Hematopoietic multipotent progenitor cell treated with erythropoietin and hydrocortisone succinate and interleukin-3 and kit ligand, for 4 days (in vitro differentiated cells): ENCODE measurements at regions not wholly inside any gene's neighbourhood (a gene's known extent, or its start where the extent isn't known, plus 50 kb on each side); places are given as distances from the start of the nearest gene placed in this dataset.
A peak's percentile ranks its signal among the peaks of the same experiment; 100 is the strongest.

Experiments used
- DNase-seq: peaks from one replicate; pipeline ENCODE4 v3.0.0-alpha.2; 2015

DNA sequence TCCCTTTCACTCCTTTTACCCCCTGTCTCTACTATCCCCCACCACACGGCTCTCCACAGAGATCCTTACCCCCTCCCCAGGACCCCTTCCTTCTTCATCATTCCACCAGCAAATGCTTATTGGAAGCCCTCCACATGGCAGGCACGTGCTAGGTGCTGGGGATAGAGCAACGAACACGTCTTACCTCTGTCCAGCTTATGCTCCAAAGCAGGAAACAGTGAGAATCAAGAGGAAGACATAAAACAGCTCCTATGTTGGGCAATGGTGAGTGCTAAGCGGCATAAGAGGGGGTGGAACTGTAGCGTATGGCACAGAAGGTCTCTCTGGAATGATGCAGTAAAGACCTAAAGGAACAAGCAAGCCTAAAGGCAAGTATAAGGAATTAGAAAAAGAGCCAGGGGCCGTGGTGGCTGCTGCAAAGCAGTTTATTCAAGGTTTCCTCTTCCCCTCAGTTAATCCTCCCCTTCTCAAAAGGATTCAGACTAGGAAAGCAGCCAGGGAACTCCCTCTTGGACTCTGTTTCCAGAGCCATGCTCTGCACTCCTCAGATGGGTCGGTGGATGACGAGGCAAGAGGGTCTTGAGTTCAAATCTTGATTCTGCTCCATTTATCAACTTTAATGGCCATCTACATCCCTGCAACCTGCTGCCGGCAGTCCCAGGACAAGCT lies 289.4 kb downstream of the FOXO1 start:
- DNase-seq = no peak

DNA sequence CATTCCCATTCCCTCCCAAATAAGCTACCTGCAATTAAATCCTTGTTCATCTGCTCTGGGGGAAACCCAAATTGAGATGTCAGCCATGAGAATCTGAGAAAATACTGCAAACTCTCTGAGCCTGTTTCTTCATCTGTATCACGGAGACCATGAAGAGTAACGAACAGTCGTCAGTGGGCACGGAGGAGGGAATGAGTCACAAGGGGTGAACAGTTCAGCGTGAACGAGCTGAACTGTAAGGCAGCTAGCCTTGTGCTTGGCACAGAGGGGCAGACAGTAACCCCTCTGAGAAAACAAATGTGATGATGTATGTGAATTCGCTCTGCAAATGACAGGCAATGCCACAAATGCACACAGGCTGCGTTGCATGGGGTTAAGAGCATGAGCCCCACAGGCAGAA lies 288.7 kb downstream of the FOXO1 start:
- DNase-seq = no peak

DNA sequence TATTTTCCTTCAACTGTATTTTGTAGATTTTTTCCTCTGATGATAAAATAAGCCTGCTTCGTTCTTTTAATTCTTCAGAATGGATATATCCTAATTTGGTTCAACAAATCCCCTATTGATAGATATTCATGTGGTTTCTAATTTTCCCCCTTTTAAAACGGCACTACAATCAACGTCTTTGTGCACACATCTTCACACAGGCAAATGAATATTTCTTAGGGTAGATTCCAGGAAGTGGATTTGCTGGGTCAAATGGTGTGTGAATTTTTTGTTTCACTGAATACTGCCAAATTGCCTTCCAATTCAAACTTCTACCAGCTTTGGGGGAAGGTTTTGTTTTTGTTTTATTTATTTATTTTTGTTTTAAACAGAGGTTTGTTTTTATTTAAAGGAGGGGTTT lies 287.2 kb downstream of the FOXO1 start:
- DNase-seq = no peak

DNA sequence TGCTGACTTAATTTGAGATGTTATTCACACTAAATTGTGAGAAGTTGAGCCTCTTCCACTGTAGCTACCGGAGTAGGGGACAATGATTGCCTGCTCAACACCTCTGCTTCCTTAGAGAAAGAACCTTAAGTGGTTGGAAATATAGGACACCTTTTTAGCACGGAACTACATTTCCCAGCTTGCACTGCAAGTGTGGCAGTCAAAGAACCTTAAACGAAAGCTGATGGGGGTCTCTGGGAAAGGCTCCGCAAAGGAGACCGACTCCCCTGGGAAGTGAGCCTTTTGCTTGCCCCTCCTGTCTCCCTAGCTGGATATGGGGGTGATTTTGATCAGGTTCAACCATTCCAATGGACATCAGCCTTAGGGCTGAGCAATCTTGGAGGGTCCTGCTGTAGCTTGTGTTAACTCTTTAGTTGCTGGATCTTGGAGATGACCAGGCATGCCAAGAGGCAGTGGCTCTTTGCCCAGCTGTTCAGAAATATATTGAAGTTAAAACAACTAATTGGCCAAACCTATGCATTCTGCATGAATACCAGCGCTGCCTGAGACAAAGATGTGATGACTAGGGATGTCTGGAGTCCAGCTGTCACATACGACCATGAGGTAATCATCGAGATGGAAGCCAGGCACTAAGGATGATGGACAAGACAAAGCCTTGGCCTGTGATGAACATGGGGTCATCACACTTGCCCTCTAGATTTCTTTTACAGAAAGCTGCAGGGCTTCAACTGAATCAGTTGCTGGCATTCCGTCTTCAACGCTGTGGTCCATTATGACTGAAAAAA lies 286.5 kb downstream of the FOXO1 start:
- no peak for DNase-seq

DNA sequence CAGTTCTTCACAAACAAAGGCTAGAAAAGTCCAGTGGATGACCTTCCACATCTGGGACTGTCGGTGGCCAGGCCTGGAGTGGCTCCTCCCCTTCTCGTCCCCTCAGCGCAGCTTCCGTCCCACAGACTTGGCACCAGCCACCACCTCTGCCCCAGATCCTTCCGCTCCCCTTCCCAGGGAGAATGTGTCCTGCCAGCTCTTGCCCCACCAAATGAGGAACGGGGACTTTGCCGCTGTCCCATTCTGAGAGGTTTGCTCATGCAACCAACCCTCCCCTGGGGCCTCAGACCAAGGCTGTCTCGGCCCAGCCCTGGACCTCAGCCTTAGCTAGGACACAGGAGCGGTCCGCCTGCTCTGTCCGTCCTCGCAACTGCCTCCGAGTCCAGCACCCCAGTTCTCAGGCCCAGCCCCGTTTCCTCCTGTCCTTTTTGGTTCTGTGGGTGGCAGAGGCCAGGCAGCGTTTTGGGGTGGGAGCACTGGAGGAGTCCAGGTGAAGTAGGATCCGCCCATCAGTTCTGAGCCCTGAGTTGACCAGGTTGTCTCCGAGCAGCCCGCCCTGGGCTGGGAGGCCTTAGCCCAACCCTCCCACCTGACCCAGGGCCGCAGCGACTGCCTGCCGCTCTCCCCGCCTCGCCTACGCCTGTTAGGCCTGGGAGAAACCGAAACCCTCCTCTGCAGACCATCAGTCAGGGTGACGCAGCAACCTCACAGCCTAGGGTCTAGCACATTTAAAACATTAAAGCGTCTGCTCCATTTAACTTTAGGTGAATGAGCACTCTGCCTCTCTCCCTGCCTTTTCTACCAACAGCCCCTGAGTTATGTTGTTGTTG lies 284.3 kb downstream of the FOXO1 start:
- DNase-seq = no peak

DNA sequence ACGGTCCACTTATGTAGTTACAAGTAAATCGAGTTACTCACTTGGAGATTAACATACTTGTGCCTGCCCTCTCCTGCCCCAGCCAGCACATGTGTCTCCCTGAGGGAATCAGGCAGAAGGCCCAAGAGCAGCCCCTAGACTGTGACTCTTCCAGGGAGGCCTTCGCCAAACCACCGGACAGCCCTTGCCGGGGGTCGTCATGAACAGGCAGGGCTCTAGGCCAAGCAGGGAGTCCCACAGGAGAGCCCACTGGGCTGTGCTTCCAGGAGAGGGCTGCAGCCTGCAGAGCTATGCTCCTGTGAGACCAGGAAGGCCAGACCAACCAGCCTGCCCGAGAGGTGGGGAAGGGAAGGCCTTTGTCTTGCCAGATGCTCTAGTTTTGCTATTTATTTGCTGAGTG lies 283.3 kb downstream of the FOXO1 start:
- DNase-seq = no peak

DNA sequence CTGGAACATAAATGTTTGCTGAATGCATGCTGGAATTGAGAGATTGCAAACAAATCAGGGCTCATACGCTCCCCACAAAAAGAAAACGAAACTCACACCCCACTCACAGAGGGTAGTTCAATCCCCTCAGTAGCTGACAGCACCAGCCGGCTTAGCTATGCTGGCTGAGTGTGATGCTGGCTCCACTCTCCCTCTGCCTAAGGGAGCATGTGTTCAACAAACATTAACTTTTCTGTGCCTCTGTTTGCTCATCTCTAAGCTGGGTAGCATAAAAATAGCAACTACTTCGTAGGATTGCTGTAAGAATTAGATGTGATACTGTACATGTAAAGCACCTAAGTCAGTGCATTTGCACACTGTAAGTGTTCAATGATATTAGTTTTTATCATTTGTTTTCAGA lies 282.6 kb downstream of the FOXO1 start:
- no peak for DNase-seq

DNA sequence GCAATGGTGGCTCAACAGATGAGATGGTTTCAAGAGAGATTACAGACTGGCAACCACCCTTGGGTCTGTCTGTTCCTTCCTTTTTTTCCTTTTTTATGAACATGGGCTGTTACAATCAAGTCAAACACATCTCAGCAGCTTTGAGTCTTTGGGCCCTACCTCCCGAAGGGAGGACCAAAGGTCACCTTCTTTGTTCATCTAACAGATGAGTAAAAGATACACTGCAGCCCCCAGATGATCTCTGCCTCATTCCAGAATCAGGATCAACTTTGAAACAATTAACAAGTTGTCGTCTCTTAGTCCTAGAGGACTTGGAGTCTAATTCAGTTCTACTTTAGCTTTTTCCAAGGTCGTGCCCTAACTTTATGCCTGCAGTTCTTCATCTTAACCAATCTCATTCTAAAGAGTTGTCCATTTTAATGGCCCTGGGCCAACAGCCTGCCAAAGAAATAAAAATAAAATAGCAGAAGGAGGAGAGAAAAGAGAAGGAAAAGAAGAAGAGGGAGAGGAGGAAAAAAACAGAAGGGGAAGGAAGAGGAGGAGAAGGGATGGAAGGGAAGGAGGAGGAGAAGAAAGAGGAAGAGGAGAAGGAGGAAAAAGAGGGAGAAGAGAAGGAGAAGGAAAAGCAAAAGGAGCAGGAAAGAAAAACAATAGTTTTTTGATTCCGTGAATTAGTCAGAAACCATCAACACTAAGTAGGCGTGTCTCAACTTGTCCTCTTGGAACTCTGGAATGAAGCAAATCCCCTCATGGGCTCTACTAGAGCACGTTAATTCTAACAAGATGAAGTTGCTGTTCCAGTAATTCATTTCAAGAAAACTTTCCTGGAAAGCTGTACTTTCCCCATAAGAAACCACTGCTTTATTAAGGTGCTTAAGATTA lies 281.2 kb downstream of the FOXO1 start:
- peak; percentile 37 for DNase-seq

DNA sequence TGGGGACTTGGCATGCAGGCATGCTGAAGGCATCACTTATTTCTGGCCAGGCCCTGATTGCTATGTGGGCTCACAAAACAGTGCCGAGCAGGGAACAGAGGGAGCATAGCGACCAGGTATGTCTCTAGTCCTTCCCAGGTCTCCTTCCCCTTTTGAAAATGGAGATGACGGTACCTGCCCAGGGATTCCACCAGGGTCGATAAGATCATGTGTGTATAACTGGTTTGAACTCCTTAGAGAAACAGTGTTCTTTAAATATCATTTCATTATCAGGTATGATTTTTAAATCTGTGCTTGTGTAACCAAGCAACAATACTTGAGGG lies 280.6 kb downstream of the FOXO1 start:
- no peak for DNase-seq

DNA sequence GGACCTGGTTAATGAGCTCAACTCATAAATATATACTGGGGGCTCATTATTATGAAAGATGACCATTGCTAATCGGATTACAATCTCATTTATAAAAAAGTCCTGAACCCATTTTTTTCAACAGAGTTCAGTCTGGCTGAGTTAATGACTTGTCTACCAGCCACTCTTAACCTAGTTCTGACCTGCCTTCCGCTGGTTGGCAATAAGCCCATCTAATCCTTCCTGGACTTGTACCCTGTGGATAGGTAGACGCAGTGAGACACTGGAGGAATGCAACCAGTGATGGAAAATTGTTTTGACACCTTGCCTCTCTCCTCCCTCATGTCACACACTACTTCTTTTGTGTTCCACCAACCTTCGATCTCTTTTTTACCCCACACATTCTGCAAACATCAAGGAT lies 279.9 kb downstream of the FOXO1 start:
- DNase-seq = no peak

DNA sequence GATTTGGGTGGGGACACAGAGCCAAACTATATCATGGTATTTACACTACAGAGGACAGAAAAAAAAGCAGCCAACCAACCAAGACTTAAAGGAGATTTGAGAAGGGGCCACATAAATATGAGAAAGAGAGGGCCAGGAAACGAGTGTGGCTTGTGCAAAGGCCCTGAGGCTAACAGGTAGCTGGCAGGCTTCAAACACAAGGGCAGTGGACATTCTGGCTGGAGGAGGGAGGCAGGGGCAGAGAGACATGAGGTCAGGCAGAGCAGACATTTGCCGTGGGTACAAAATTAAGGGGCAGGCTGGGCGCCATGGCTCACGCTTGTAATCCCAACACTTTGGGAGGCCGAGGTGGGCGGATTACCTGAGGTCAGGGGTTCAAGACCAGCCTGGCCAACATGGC lies 278.7 kb downstream of the FOXO1 start:
- no peak for DNase-seq

DNA sequence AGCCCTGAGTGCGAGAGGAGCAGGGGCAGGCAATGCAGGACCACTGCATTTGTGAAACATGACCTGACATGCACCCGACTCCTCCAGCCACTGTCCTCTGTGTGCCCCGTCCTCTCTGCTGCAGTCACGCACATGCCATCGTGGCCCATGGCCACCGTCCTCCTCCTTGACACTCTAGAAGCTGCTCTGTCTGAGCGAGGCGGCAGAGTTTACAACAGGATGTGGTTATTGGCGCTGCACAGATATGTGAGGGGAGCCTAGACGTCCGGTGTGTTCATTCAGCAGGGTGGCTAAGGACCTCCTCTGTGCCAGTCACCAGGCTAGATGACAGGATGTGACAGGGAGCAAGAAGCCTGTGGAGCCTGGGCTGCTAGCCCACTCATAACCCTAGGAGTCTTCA lies 277.8 kb downstream of the FOXO1 start:
- DNase-seq = peak; percentile 91

DNA sequence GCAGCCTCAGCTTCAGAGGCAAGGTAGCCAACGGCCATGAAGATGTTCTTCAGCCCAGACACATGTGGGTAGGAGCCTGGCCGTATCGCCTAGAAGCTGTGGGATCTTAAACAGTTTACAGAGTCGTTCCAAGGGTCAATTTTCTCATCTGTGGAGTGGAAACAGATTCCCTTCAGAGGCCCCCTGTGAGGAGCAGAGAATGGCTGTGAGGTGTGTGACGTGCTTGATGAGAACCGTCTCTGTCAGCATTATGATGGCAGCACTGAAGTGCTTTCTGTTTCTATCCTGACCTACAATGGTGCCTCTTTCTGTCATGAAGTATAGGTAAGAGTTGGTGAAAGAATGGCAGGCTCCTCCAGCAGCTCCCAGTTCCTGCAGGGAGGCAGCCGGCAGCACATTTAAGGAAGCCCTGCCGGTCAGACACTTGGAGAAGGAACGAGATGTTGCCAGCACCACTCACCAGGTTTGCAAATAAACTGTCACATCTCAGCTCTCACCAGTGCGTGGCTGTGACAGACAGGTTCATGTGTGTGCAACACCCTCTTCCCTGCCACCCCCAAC lies 277.3 kb downstream of the FOXO1 start:
- DNase-seq = no peak

DNA sequence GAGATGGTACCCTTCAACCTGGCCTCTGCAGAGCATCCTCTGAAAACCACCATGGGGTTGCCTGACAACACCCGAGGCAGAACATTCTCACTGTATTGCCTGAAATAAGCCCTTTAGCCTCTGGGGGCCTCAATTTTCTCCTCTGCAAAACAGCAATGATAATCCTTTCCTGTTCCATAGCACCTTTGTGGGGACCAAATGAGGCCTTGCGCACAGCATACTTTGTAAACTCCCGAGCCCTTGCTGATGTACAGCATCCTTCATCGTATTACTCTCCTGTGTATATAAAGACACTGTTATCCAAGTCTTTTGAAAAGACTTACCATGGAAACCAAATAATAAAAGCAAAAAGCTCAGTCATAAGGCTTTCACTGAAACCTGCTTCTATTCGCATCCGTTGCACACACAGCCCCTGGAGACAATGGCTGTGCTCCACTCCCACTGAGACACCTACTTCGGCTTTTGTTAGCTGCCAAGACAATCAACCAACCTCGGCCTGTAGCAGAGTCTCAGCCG lies 276.0 kb downstream of the FOXO1 start:
- DNase-seq = no peak

DNA sequence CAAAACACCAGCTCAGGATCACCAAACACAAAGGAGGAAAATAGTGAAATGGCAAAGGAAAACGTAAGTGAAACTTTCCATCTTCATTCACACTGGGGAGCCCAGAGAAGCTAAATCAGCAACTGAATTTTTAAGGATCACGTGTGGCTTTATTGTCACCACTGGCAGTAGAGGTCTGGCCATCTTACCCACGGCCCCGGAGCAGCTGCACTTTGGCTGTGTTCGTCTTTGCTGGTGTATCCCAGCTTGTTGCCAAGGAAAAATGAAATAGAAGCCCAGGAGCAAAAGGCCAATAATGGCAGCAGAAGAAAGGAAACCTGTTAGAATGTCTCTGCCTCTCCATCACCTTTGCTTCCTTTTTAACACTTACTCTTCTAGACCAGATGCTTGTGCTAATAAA lies 274.7 kb downstream of the FOXO1 start:
- DNase-seq = no peak

DNA sequence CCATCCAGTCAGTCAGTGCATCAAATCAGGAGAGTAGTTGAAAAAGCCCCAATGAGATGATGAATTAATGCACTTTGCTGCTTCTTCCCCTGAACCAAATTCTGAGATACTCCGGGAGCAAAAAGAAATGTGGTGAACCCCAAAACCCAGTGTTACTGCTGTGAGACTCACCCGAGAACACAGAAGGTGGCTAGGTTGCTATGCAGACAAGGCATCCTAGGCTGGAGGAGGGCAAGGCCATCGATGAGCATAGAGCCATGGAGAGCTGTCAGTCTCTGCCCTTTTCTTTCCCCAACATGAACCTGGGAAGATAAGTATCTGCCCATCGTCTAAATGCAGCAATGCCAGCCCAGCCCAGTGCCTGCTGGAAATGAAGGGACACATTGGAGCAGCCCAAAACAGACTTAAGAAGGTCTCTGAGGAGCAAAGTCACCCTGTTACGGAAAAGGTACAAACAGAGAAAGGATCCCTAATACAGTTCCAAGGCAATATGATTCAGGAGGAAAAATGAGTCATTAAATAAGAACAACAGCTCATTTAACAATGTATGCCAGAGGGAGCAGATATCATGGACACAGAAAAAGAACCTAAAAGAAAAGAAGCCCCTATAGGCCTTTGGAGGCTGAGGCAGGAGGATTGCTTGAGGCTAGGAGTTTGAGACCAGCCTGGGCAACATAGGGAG lies 272.0 kb downstream of the FOXO1 start:
- no peak for DNase-seq

DNA sequence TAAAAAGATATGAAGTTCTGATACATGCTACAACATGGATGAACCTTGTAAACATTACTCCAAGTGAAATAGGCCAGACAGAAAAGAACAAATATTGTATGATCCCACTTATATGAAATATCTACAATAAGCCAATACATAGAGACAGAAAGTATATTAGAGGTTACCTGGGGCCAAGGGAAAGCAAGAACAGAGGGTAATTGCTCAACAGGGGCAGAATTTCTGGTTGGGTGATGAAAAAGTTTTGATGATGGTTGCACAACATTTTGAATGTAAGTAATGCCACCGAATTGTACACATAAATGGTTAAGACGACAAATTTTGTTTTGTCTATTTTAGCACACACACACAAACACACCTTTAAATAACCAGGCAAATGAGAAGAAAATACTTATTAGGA lies 268.4 kb downstream of the FOXO1 start:
- peak; percentile 38 for DNase-seq

DNA sequence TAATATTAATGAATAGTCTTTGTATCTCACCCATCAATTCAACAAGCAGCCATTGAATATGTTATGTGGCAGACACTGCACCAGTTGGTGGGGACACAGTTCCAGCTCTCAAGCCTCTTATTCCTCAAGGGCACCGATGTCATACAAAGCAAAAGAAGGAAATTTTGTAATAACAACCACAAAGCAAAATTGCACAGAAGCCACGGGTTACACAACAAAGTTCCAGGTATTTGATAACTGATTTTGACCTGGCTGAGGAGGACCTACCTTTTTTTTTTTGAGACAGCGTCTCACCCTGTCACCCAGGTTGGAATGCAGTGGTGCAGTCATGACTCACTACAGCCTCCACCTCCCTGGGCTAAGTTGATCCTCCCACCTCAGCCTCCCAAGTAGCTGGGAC lies 266.7 kb downstream of the FOXO1 start:
- peak; percentile 59 for DNase-seq

DNA sequence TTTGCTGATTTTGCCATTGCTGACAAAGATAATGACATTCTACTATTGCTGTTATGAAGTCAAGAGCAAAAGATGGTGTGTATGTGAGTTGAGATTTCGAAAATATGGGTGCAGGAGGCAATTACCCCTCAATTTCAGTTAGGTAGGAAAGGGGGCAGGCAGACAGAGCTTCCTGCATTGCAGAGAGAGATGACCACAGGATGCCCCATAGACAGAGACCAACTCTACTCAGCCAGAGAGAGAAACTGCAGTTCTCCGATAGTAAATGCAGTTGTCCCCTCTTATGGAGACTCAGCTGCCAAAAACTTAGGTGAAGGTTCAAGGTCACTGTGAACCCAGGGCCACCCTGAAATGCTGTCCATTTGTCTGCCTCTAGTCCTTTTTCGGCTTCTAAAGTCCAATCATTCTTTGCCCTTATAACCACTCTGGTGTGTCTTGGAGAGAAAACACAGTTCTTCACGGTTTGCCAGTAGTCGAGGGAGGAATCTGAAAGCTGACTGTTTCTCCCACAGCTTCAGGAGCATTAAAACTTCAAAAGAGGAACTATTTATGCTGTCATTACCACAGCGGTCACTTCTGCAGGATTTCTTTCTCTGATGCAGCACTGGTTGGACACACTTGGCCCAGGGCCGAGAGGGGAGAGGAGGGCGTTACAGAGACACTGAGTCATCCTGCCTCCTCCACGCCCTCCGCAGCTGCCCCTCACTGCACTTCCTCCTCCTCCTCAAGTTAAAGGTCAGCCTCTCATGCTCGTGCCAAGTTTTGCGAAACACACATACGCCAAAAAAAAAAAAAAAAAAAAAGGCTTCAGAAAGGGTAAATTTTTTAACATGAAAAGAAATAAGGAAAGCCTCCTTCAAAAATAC lies 264.3 kb downstream of the FOXO1 start:
- peak; percentile 97 for DNase-seq

DNA sequence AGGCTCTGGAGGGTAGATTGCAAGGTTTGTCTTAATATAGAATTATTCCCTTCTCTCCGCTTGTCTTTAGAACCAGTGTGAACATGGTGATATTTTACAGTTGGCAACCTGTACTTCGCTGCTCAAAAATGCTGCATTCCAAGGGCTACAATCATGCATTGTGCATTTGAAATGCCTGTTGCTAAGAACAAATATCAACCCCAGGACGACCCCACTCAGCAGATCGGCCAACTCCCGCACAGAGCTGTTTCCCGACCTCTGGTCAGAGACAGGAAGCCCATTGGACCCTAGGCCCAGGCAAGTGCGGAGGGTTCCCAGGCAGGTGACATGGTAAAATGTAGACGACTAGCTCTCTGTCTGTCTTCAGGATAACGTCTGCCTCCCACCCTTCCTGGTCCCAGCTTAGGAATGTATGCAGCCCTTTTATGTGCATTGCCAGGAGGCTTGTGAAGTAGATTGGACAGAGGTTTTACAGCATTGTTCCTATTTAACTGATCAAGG lies 263.5 kb downstream of the FOXO1 start:
- DNase-seq = no peak
